DMS153 (cell line): ENCODE measurements at regions not wholly inside any gene's neighbourhood (a gene's known extent, or its start where the extent isn't known, plus 50 kb on each side); places are given as distances from the start of the nearest gene placed in this dataset.

Source experiments
- DNase-seq: peaks from one replicate; lab custom pipeline; 2025; lab: John Stamatoyannopoulos, UW

DNA sequence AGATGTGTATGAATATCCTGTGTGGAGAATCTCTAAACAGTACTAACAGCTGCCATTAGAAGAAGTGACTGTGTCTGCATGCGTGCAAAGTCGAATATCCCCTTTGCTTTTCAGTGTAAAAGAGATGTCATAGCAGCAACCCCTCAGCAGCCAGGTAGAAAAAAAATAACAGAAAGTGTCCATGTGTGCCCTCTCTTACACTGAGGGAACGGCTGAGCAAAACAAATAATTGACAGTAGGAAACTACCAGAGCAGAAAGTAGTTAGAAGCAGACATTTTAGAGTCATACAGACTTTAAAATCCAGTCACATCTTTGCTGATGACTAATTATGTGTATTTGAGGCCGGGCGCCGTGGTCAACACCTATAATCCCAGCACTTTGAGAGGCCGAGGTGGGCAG lies 370.8 kb downstream of the GPM6A start:
- DNase-seq = no peak

DNA sequence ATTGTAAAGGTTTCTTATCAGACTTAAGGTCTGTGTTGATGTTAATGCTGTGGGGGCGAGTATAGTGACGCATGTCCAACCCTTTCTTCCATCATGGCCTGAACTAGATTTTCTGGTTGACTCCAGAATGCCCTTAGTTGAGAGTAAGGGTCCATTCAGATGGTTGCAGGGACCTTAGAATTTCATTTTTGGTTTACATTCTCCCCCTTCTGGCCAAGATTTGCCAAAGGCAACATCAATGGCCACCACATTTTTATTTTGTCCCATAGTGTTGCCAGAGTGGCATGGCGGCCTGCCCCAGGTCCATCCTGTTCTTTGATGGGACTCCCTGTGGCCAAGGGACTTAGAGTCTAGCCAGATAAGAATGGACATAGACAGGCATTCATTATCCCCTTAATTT lies 368.5 kb downstream of the GPM6A start:
- no peak for DNase-seq

DNA sequence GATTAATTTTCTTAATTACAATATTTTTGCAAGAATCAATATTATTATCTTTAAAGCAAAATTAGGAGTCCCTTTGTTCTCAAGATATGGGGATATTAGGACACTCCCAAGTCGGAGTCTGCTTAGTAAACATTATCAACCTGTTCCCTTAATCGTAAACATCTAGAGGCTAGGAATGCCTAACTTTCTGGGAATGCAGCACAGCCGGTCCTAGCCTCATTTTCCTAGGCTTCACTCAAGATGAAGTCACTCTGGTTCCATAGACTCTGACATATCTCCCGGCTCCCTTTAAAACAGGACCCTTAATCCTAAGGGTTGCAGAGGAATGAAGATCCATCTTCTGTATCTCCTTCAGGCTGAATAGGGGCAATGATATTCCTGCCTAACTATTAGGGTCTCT lies 367.6 kb downstream of the GPM6A start:
- DNase-seq = no peak

DNA sequence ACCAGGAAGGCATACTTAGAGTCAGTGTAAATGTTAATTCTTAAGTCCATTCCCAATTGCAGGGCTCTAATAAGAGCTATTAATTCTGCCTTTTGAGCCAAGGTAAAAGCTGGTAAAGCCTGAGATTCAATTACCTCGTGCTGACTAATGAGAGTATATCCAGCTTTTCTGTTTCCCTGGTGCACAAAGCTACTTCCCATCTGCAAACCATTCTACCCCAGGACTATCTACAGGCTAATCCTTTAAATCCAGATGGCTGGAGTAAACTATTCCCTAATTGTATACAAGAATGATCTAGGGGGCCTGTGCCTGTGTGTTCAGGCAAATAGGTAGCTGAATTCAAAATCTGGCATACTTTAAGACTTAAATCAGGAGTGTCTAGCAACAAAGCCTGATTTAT lies 365.0 kb downstream of the GPM6A start:
- no peak for DNase-seq

DNA sequence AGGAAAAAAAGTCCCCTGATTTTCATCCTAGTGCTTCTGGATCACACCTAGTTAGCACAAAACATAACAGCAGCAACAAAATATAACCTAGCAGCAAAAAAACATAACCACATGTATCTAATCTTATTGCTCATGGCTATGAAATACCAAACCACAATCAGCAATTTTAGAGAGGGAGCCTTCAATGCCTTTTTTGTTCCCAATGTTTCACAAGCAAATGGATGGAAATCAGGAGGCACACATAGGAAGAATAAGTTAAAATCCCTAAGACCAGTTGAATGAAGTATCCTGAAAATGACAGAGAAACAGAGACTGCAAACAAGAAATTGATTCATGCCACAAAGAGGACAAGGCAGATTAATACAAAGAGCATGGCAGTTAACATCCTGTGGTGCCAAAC lies 361.6 kb downstream of the GPM6A start:
- no peak for DNase-seq

DNA sequence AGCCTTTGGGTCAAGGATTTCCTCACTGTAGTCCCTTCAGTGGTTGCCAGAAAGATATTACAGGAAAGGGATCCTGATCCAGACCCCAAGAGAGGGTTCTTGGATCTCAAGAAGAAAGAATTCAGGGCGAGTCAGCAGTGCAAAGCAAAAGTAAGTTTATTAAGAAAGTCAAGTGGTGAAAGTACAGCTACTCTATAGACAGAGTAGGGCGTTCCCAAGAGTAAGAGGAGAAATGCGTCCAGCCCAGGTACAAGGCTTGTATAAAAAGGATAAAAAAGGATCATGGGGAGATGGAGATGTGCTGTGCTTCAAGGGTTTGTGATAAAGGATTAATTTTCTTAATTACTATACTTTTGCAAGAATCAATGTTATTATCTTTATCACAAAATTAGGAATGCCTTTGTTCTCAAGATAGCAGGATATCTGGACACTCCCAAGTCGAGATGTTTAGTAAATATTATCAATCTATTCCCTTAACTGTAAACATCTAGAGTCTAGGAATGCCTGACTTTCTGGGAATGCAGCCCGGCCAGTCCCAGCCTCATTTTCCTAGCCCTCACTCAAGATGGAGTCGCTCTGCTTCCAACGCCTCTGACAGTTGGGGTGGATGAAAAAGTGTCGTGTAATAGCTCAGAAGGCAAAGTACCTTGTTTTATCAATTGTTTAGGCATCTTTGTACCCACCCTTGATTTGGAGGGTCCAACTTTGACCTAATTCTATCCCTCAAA lies 360.7 kb downstream of the GPM6A start:
- DNase-seq = no peak

DNA sequence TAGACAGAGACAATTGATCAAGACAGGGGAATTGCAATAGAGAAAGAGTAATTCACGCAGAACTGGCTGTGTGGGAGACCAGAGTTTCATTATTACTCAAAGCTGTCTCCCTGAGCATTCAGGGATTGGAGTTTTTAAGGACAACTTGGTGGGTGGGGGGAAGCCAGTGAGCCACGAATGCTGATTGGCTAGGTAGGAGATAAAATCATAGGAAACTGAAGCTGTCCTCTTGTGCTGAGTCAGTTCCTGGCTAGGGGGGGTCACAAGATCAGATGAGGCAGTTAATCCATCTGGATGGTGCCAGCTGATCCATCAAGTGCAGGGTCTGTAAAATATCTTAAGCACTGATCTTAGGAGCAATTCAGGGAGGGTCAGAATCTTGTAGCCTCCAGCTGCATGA lies 358.6 kb downstream of the GPM6A start:
- no peak for DNase-seq

DNA sequence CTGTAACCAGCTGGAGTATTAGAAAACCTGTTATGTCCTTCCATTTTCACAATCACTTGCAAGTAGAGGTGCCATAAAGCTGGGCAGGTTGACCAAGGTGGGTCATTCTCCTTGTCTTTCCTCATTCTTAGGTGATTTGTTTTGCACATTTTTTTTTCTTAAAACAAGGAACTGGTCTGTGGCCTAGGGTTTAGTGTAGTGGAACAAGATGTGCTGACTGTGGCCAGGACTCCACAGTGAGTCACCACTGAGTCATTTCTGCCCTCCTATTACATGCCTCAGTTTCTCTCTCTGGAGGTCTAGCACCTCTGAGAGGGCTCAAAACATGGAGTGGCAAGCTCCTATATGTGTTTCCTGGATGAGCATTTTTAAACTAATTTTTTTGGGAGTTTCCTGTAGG lies 355.9 kb downstream of the GPM6A start:
- DNase-seq = no peak

DNA sequence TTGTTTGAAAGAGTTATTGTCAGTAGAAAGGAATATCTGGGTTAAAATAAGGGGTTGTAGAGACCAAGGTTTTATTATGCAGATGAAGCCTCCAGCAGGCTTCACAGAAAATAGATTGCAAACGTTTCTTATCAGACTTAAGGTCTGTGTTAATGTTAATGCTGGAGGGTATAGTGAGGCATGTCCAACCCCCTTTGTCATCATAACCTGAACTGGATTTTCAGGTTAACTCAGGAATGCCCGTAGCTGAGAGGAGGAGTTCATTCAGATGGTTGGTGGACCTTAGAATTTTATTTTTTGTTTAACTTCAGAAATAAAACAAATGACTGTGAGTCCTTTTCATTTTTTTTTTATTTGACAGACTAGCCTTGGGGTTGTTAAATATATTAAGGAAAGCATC lies 354.1 kb downstream of the GPM6A start:
- no peak for DNase-seq

DNA sequence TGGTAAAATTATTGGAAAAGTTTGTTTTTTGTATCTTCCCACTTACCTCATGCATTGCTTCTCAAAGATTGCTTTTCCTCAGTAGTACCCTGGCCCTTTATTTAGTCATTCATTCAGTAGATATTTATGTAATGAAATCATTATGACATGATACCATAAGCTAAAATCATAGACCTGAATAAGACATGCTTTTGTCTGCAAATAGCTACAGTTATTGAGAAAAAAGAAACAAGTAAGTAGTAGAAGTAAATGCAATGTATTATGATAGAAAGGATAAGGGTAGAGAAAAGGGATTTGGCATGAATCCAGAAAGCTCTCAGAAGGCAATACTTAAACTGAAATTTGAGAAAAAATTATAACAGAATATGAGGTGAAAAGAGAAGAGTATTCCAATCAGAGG lies 352.5 kb downstream of the GPM6A start:
- DNase-seq = no peak

DNA sequence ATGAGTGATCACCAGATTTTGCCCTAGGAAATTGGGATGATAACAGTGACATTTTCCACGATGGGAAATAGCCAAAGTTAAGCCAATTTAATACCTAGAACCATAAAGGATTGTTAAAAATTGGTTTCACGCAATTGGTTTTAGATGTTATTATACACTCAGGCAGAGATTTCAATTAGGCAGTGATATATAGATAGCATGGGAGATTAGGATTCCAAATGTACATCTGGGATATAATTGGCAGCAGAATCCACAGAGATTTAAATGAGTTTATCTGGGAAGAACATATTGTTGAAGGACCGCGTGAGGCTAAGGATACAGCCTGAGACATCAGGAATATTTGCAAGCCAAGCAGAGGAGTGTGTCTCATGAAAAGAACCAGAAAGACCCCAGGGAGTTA lies 351.6 kb downstream of the GPM6A start:
- DNase-seq = no peak

DNA sequence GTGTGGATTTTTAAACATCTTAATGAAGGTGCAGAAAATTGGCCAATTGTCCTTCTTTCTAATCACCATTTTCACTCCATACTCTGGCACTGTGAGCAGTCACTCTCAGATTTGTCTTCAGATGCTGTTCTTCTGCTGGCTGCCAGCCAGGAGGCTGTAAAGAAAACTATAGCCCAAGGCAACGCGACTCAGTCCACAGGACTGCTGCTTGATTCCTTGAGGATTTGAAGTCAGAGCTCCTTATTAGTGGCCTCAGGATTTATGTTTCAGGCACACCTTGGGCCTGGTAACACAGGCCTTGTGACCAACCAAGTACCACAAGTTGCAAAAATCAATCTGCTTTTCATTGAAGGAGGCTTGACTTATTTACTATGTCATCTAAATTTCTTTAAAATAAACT lies 342.6 kb downstream of the GPM6A start:
- DNase-seq = no peak

DNA sequence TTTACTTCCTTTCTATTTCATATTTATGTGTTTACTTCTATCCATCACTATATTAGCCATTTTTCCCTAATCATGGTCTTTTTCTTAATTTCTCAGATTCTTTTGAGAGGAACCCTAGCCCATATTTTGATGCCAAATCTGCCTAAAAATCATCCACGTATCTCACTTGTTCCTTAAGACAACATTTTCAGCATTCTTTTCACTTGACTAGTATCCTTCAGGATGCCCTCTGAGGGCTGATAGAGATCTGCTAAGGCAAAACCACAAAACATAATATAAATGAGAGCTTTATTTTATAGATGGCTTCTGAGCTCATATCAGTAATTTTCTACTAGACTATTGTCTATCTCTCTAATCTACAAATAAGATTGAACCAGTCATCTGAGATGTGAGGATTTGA lies 341.9 kb downstream of the GPM6A start:
- DNase-seq = no peak

DNA sequence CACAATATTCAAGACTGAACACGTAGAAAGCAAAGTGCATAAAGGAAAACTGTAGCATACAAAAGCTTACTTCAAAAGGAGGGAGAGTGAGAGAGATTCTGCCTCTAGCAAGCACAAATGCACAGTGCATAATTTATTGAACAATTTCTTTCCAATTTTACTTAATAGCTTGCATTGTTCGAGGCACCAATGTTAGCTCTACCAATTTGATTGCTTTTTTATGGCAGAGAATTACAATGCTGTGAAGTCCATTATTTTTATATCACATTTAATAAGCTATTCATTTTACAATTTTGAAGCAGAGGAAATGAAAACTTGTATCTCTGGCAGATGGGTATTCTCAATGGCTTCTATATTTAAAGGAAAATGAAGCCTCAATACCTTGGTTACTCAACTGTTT lies 331.7 kb downstream of the GPM6A start:
- DNase-seq = no peak

DNA sequence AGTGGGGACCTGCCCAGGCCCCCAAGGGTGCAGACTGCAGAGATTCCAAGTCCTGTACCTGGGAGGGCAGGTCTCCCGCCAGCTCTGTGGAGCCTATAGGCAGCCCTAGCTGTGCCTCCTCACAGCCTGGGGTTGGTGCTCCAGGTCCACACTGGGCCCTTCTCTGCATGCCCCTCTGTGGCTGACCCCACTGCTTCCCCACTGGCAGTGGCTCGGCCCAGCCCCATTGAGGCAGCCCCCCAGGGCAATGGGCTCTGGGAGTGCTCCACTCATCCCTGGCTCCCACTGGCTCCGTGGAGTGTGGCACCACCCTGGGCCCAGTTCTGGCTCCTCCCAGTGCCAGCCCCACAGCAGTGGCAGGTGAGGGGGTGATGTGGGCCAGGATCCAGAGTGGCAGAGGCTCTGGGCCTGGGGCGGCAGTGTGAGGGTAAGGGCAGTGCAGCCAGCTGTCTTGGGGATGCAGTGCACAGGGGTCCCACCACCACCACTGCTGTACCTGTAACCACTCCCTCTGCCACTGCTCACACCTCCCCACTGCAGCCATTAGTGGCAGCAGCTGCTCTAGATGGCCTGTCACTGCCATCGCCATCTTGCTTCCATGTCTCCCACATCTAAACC lies 312.2 kb downstream of the GPM6A start:
- no peak for DNase-seq

DNA sequence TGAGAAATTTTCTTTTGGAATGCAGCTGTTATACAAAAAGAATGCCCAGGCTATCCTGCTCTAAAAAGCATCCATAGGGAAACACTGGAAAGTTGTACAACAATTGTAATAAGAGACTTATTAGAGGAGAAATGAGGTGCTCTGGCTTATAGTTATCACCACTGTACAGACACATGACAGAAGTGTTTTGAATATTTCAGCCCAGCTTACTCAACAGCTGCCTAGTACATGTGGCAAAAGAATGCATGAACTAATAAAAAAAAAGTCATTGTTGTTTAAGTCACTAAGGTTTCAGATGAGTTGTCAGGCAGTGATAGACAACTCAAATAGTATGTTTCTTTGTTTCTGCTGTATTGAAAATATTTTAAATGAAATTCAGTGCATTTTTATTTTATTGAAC lies 307.7 kb downstream of the GPM6A start:
- DNase-seq = no peak

DNA sequence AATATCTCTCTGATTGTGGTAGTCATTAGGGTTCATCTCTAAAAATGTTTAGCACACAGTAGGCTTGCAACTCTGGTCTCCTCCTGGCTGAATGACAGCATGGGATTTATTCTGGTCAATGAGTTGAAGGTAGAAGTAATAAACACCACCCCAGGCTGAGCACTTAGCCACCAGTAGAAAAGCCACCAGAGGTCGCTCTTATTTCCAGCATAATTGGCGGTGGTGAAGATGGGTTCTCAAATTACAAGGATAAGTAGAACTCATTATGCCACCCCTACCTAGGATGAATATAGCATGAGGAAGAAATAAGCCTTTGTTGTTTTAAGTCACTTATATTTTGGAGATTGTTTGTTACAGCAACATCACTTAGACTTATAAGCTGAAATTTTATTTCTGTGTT lies 302.7 kb downstream of the GPM6A start:
- DNase-seq = no peak

DNA sequence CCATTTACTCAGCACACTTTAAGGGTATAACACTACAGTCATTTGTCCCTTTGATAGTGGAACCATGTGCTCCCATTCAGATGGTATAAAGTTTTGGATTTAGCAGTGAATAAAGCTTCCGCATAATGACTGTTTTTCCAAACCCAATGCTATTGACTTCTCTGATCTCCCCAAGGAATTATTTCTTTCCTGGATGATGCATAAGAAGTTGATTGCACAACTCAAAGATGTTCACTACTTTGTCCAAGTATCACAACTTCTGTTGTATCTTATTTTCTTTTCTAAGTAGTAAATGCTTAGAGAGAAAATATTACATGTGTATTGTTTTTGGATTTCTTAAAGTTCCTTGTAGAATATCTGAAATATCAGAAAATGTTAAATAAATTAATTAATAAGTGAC lies 300.2 kb downstream of the GPM6A start:
- no peak for DNase-seq

DNA sequence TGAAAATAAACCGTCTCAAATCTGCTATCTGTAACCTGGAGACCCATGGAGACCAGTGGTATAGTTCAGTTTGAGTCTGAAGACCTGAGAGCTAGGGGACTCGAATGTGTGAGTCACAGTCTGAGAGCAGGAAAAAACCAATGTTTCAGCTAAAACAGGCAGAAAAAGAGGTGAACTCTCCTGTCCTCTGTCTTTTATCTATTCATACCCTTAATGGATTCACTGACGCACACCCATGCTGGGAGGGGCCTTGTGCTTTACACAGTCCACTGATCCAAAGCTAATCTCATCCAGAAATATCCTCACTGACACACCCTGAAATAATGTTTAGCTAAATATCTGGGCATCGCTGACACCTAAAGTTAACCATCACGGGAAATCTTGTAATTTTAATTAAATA lies 297.9 kb downstream of the GPM6A start:
- DNase-seq = no peak

DNA sequence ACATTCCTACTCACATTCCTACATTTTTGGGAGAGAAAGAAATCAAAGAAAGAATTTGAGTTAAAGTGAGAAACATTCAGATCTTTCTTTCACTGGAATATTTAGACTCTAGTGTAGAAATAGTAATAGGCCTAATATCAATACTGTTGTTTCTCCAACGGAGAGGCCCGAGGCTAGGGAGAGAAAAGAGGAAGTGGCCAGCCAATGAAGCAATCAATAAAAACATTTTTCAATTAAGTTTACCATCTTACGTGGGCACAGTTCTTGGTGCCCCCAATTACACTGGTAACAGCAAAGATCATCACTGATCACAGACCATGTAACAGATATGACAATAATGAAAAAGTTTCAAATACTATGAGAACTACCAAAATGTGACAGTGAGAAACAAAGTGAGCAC lies 281.4 kb downstream of the GPM6A start:
- DNase-seq = no peak

DNA sequence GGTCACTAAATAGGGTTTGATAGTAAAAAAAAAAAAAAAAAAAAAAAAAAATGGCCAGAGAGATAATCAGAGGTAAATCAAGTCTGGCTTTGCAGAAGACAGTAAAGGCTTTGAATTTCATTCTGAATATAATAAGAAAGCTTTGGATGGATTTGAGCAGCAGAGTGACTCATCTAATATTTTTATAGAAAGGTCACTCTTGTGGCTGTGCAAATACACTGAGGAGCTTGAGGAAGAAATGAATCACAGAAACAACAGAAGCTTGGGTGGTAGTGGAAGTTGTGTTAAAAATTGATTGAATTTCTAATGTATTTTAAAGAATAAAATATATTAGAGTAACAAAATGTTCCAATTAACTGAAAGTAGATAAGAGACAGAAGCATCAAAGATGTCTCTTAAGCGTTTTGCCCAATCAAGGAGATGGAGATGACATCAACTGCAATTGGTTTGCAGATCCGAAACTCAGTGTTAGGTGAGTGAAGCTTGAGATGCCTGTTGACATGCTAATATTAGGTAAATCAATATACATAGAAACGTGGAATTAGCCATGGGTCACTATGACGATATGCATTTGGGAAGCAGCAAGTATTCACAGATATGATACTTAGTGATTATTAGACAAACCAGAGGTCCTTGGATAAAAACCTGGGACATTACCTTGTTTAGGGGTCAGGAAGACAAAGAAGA lies 280.5 kb downstream of the GPM6A start:
- no peak for DNase-seq

DNA sequence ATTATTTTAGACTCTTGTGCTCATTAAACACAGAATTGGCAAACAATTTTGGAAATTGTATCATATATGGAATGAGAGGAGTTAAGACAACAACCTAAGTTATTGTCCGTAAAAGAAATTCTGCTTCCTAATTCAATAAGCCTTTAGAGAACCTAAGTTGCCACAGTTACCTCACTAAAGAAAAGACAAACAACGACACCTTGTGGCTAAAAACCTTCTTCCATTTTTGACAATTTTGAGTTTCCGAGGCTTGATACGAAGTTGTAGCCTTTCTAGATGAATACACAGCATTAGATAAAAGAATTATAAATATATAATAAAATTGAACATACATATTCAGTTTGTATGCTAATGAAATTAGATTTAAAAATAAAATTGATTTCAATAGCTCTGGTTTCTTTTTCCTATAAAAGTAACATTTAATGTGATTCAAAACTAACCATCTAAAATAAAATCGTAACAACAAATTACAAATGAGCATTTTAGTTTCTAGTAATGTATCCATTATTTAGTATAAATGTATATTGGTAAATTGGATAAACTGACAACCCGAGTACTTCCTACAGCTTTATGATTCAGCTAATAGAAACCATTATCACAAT lies 275.1 kb downstream of the GPM6A start:
- DNase-seq = peak; percentile 59

DNA sequence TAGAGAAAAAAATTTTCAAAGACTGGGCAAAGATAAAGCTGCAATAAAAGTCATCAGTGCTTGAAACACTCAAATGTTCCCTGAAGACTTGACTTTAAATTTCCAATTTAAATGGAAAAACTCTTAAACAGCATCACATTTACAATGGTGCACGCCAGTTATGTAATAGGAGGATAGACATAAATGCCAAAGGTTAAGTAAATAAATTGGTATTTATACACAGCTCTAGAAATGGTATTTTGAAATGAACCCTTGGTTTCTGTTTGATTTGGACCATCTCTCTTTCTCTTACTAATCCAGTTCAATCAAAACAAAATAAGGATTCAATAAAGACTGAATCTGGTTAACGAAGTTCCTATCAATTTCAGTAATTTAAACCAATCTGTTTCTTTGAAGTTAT lies 272.6 kb downstream of the GPM6A start:
- DNase-seq = no peak
